ENCODE measurements at regions not wholly inside any gene's neighbourhood (a gene's known extent, or its start where the extent isn't known, plus 50 kb on each side); places are given as distances from the start of the nearest gene placed in this dataset.

- Histone ChIP-seq H3K36me3 (ENCODE audit: insufficient read depth, low read length) (no peaks in the 10 kb centered on the region), H3K9me3 (ENCODE audit: insufficient read depth, low read depth, low read length) (no peaks in the 10 kb centered on the region), H3K79me2 (ENCODE audit: insufficient read depth, low read length) (no peaks in the 10 kb centered on the region), H2AFZ (ENCODE audit: low read length) (no peak overlapping the region), H3F3A (ENCODE audit: low read depth) (no peaks in the 10 kb centered on the region), H3K9me2 (replicated peaks; ENCODE audit: low read depth, low read length) (no peaks in the 10 kb centered on the region), H3K27me3 (ENCODE audit: insufficient read depth, low read length, poor library complexity, severe bottlenecking) (no peaks in the 10 kb centered on the region), H3K4me1 (ENCODE audit: insufficient read depth, low read length, poor library complexity, severe bottlenecking) (no peaks in the 10 kb centered on the region), H3K4me3 (ENCODE audit: low read length, poor library complexity, severe bottlenecking) (no peak overlapping the region), H3K4me2 (ENCODE audit: low read depth, low read length, poor library complexity, severe bottlenecking) (no peak overlapping the region), H3K9ac (ENCODE audit: low read depth, low read length, poor library complexity, severe bottlenecking) (no peak overlapping the region), H4K20me1 (ENCODE audit: insufficient read depth, low read length, poor library complexity, severe bottlenecking) (no peaks in the 10 kb centered on the region)
- TF ChIP-seq, protein P1, sequence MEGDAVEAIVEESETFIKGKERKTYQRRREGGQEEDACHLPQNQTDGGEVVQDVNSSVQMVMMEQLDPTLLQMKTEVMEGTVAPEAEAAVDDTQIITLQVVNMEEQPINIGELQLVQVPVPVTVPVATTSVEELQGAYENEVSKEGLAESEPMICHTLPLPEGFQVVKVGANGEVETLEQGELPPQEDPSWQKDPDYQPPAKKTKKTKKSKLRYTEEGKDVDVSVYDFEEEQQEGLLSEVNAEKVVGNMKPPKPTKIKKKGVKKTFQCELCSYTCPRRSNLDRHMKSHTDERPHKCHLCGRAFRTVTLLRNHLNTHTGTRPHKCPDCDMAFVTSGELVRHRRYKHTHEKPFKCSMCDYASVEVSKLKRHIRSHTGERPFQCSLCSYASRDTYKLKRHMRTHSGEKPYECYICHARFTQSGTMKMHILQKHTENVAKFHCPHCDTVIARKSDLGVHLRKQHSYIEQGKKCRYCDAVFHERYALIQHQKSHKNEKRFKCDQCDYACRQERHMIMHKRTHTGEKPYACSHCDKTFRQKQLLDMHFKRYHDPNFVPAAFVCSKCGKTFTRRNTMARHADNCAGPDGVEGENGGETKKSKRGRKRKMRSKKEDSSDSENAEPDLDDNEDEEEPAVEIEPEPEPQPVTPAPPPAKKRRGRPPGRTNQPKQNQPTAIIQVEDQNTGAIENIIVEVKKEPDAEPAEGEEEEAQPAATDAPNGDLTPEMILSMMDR (conservative IDR thresholded peaks at IDR 0.05; ENCODE audit: low read length): no peak
- TF ChIP-seq EZH2phosphoT487 (IDR thresholded peaks at IDR 0.05; ENCODE audit: borderline replicate concordance): no peak
Measured at GRCh38 chr2:65786765-65787164, 354.4 kb upstream of the SPRED2 start.

- no peaks in the 10 kb centered on the region for H3F3A ChIP-seq (ENCODE audit: low read depth)
- TF ChIP-seq, protein P1 (conservative IDR thresholded peaks at IDR 0.05; ENCODE audit: low read length): no peak
- TF ChIP-seq EZH2phosphoT487 (IDR thresholded peaks at IDR 0.05; ENCODE audit: borderline replicate concordance): no peak
- no peak overlapping the region for H3K4me3 ChIP-seq (ENCODE audit: low read length, poor library complexity, severe bottlenecking)
- H3K9me2 ChIP-seq (replicated peaks; ENCODE audit: low read depth, low read length): no peaks in the 10 kb centered on the region
- no peaks in the 10 kb centered on the region for H3K9me3 ChIP-seq (ENCODE audit: insufficient read depth, low read depth, low read length)
- no peaks in the 10 kb centered on the region for H3K36me3 ChIP-seq (ENCODE audit: insufficient read depth, low read length)
- no peaks in the 10 kb centered on the region for H3K27me3 ChIP-seq (ENCODE audit: insufficient read depth, low read length, poor library complexity, severe bottlenecking)
- H3K4me2 ChIP-seq (ENCODE audit: low read depth, low read length, poor library complexity, severe bottlenecking): no peak overlapping the region
- no peak overlapping the region for H2AFZ ChIP-seq (ENCODE audit: low read length)
- H3K9ac ChIP-seq (ENCODE audit: low read depth, low read length, poor library complexity, severe bottlenecking): no peak overlapping the region
- H3K4me1 ChIP-seq (ENCODE audit: insufficient read depth, low read length, poor library complexity, severe bottlenecking): no peaks in the 10 kb centered on the region
- H4K20me1 ChIP-seq (ENCODE audit: insufficient read depth, low read length, poor library complexity, severe bottlenecking): no peaks in the 10 kb centered on the region
- no peaks in the 10 kb centered on the region for H3K79me2 ChIP-seq (ENCODE audit: insufficient read depth, low read length)
Measured at GRCh38 chr2:65786007-65786717, 353.8 kb upstream of the SPRED2 start.

DNA sequence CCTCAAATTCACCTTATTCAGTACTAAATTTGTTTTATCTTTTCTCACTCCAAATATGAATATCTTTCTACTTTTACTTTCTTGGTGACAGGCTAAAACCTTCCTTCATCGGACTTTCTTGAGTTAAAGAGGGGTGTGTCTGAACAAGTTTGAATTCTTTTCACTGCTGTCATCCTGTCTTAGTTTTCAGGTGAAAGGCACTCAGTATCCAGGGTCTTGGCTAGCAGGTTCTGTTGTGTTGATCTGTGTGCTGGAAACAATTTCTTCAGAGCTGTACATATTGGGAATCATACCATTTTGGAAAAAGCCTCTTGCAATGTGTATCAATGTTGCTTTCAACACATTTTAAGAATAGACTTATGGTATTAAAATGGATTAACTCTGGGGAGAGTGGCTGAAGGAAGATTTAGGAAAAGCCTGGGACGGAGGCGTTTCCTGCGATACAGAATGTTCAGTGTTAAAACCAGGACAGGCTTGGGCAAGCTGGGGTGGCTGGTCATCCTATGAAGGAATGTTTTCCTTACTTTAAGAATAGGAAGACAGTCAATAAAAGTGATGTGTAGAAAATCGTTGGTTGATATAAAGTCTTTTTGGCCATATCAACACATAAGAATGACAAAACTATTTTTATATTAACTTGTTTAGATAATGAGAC, 350.7 kb upstream of the SPRED2 start:
- TF ChIP-seq, protein P1 (conservative IDR thresholded peaks at IDR 0.05; ENCODE audit: low read length): no peak
- no peak for TF ChIP-seq EZH2phosphoT487 (IDR thresholded peaks at IDR 0.05; ENCODE audit: borderline replicate concordance)
- no peaks in the 10 kb centered on the region for H3K79me2 ChIP-seq (ENCODE audit: insufficient read depth, low read length)
- no peaks in the 10 kb centered on the region for H4K20me1 ChIP-seq (ENCODE audit: insufficient read depth, low read length, poor library complexity, severe bottlenecking)
- no peaks in the 10 kb centered on the region for H3K9me2 ChIP-seq (replicated peaks; ENCODE audit: low read depth, low read length)
- H3K9me3 ChIP-seq (ENCODE audit: insufficient read depth, low read depth, low read length): no peaks in the 10 kb centered on the region
- no peak overlapping the region for H2AFZ ChIP-seq (ENCODE audit: low read length)
- H3K9ac ChIP-seq (ENCODE audit: low read depth, low read length, poor library complexity, severe bottlenecking): no peak overlapping the region
- H3K4me3 ChIP-seq (ENCODE audit: low read length, poor library complexity, severe bottlenecking): no peak overlapping the region
- no peaks in the 10 kb centered on the region for H3K36me3 ChIP-seq (ENCODE audit: insufficient read depth, low read length)
- H3K4me2 ChIP-seq (ENCODE audit: low read depth, low read length, poor library complexity, severe bottlenecking): no peak overlapping the region
- H3F3A ChIP-seq (ENCODE audit: low read depth): no peaks in the 10 kb centered on the region
- no peaks in the 10 kb centered on the region for H3K27me3 ChIP-seq (ENCODE audit: insufficient read depth, low read length, poor library complexity, severe bottlenecking)
- H3K4me1 ChIP-seq (ENCODE audit: insufficient read depth, low read length, poor library complexity, severe bottlenecking): no peaks in the 10 kb centered on the region

Data from Loucy (cell line).